Ishikawa (cell line): ENCODE measurements at regions not wholly inside any gene's neighbourhood (a gene's known extent, or its start where the extent isn't known, plus 50 kb on each side); places are given as distances from the start of the nearest gene placed in this dataset.

ENCODE experiments used
- CREB1 ChIP-seq: IDR thresholded peaks from 2 replicates; pipeline ENCODE4 v1.6.1; 2012; ENCODE audit warnings: low read depth
- TAF1 ChIP-seq: IDR thresholded peaks from 2 replicates; pipeline ENCODE4 v1.6.1; 2012; ENCODE audit warnings: low read depth, mild to moderate bottlenecking
- TEAD4 ChIP-seq: IDR thresholded peaks from 2 replicates; pipeline ENCODE4 v1.6.1; 2012
- TF ChIP-seq, protein P1 (sequence below): IDR thresholded peaks from 2 replicates; pipeline ENCODE4 v1.6.1; 2012

GRCh38 chr5:89086390-89087086 is 203.6 kb upstream of the MEF2C start:
- TF ChIP-seq, protein P1, sequence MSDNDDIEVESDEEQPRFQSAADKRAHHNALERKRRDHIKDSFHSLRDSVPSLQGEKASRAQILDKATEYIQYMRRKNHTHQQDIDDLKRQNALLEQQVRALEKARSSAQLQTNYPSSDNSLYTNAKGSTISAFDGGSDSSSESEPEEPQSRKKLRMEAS: no peak
- TF ChIP-seq TAF1: no peak
- no peak for TF ChIP-seq CREB1
- TF ChIP-seq TEAD4: no peak
